Activated CD4-positive, CD25-positive, alpha-beta regulatory T cell treated with anti-CD3 and anti-CD28 coated beads, Interleukin-2, amount 50 U/mL, for 72 hours (primary cell): ENCODE measurements at regions not wholly inside any gene's neighbourhood (a gene's known extent, or its start where the extent isn't known, plus 50 kb on each side); places are given as distances from the start of the nearest gene placed in this dataset.

ENCODE experiments used
- DNase-seq: peaks from one replicate; pipeline ENCODE4 v3.0.0; 2021

DNA sequence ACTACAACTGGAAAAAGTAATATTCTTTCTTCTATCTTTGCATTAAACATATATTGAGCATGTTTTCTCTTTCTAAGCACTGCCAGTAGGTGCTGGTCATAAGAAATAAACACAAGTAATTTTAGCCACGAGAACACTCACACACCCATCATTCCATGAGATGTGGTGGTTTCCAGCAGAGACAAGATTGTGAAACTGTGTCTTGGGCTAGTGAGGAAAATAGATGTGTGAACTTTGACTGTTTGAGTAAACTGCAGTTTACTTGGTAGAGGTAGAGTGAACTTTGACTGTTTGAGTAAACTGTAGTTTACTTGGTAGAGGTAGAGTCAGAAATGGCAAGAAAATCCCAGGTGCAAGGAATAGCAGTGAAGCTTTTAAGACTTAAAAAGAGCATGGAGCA is 300.9 kb upstream of the HS3ST1 start:
- DNase-seq, result no peak

DNA sequence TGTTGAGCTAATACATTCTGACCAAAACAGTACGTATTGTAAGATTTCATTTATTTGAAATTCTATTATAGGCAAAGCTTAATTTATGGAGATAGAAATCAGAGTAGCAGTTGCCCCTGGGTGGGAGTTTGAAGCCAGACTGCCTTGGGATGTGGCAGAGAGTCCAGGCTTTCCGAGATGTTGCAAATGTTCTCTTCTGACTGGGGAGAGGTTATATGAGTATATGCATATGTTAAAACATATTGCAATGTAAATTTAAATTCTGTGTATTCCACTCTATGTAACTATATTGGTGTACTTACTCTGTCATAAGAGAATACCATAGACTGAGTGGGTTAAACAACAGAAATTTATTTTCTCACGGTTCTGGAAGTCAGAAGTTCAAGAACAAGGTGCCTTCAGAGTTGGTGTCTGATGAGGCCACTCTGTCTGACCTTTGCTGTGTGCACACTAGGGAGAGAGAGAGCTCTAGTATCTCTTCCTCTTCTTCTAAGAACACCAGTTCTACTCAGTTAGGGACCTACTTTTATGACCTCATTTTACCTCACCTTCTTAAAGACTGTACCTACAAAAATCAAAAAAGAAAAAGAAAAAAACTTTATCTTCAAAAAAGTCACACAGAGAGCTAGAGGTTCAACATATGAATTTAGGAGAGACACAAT is 299.3 kb upstream of the HS3ST1 start:
- no peak for DNase-seq

DNA sequence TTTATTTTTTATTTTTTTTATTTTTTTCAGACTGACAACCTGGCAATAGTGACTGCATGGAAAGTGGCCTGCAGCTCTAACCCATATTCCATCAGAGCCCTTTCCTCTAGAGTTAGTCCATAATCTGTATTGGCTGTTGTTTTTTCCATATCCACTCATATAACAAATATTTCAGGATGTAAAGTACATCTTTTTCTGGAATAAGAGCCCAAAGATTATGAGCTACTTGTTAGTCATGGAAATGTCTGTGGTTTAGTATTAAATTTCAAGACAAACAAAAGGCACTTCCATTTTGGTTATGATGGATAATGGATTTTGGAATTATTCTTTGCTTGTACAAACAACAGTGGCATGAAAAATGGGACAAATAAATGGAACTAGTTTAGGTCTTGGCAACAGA is 296.0 kb upstream of the HS3ST1 start:
- DNase-seq, result no peak

DNA sequence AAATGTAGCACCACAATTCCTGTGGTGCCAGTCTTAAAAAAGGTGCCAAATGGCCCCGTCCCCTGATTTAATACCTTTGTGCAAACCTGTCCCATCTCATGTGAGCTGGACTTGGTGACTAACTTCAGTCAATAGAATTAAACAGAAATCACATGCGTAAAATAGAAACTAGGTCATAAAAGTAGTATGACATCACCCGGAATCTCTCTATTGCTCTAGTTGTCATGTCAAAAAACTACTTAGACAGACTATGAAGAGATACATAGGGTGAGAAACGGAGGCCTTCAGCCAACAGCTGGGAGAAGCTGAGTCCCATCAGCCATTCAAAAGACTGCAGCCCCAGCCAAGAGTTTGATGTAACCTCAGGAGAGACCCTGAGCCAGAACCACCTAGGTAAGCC is 293.5 kb upstream of the HS3ST1 start:
- no peak for DNase-seq

DNA sequence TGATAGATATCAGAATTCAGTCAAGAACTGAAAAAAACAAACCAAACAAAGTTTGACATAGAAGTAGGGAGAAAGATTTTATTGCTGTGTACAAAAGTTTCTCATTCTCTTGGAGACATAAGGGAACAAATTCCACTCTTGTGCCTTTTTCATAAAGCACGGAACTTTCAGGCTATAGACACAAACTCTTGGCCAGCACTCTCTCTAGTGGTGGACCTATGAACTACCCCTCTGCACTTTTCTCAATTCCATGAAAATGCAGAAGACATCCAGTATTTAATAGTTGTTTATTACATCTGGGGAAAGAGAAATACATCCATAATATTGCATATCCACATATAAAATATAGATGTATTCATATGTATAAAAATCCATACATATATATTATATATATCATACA is 291.6 kb upstream of the HS3ST1 start:
- no peak for DNase-seq

DNA sequence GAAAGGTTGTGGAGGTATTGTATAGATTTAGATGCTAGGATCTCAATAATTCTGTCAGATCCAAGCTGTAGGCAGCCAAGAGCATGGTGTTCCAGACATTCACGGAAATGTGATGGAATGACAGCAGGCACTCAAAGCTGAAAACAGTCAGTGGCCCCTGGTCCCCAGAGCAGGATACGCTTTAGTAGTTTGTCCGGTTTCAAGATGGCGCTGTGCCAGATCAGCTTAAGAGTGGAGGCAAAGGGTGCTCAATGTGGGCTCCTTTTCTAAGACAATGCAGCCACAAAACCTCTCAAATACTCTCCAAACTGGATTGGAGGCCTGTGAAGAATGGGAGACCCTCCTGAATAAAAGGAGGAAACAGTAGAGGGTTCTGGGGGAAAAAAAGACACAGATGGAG is 291.2 kb upstream of the HS3ST1 start:
- DNase-seq, result no peak

DNA sequence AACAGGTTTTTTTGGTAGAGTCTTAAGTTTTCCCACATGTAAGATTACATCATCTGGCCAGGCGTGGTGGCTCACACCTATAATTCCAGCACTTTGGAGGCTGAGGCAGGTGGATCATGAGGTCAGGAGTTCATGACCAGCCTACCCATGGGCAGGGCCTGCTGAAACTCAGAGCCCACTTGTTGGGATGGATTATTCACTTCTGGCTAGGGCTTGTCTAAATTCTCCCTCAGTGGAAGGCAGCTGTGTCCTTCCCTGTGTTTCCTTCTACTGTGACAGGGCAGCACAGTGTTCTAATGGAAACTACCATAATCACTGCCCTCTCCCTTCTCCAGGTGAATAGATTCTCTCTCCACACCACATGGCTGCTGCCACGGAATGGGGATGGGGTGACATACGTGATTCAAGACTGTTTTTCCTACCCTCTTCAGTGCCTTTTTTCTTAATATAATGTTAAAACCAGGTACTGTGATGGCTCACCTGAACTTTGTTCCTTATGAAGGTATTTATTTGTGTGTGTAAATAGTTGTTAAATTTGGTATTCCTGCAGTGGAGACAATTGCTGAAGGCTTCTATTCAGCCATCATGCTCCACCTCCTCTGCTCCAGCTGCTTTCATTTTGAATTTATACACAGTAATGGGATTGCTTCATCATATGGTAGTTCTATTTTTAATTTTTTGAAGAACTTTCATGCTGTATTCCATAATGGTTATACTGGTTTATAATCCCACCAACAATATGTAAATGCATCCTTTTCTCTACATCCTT is 287.2 kb upstream of the HS3ST1 start:
- no peak for DNase-seq

DNA sequence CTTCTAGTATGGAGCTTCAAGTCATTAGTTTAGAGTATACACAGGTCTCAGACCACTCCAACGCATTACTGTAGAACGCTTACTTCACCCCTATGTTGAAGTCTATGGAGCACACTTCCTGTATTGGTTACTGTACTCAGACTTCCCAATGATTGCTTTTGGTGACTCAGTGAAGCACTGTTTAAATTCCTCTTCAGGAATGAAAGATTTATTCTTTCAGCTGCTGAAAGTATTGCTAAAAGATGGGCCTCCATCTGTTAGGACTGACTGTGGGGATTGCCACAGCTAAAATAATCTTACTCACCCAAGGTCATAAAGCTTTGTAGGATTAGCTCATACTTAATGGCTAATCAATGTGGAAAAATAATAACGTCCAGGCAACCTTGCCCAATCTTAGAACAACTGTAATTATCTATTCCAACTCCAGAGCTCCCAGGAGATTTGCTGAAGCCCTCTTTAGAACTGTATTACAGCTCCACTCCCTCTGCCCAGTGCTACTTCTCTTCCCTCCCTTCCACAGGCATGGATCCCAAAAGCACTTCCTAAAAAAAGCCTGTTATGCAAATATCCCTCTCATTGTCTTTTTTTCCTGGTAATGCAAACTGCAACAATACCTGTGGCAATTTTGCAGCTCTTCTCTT is 281.9 kb upstream of the HS3ST1 start:
- no peak for DNase-seq

DNA sequence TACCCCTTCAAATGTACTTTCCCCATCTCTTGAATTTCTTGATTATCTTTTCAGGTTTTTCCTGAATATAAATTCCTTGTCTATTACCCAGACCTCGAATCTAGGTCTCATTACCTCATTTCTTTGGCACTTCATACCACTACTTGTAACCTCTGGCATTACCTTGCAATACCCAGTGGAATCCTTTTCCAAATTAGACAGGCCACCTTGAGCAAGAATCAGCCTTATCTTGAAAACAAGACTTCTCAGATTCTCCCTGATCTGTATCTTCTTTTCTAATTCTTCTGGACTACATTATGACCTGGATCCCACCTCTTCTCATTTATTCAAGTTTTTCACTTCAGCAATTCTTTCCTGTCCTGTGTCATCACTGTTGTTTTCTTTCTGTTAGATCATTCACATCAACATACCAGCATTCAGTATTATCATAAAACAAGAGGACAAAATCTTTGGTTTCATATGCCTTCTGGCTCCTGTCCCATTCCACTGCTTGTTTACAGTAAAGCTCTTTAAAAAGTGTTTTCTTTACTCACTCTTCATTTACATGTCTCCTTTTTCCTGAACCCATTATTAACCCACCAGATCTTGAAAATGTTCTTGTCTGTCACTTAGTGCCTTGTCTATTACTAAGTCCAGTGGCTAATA is 275.6 kb upstream of the HS3ST1 start:
- DNase-seq, result no peak

DNA sequence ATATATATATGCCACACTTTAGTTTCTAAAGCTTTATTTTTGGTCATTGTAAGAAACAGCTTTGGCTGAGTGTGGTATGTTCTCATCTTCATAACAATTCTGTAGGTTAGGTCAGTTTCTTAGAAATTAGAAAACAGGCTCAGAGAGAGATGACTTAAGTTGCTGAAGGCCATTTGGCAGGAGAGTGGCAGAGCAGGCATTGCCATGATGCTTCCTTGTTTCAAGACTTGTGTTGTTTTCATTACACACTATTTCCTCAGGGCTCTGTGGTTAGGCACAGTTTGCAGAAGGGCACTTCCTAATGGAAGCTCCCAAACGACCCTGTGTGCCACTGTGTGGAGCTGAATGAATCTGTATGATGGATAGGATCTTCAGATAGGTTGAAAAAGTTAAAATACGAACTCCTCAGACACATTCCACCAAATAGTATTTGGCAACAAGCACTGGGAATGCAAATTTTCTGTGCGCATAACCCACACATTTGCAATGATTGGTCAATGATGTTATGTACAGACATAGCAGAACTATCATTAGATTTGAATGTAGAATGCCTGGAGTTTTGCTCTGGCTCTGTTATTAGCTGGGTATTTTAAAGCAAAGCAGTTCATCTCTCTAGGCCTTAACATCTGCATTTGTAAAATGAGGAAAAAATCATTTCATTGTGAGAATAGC is 274.3 kb upstream of the HS3ST1 start:
- no peak for DNase-seq

DNA sequence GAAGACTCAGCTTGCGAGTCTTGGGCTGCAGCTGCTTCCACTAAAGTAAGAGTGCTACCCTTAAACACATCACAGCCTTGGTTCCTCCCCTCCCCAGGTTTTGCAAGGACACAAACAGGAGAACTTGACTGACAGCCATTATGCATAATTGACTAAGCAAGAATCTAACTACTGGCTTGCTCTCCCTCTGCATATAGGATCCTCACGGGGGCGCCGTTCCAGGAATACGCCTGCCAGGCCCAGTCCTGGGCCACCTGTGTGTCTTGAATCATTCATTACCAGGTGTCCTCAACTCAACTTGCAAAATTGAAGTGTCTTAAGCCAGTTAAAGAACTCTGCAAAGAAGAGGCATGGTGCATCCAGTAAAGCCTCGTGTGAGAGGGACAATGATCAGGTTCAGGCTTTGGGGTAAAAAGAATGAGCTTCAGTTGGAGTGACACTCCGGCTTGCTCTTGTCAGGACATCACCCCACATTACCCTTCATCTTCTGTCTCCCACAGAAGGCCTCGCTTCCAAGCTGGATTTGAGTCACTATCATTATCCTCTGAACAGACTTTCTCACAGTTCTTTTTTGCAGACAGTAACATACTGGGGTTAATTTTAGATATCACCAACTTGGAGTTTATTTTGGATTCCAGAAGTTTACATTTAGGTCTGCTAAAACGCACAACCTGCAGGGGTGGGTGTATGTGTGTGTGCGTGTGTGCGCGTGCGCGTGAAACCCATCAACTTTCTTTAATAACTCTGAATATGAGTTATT is 273.5 kb upstream of the HS3ST1 start:
- no peak for DNase-seq

DNA sequence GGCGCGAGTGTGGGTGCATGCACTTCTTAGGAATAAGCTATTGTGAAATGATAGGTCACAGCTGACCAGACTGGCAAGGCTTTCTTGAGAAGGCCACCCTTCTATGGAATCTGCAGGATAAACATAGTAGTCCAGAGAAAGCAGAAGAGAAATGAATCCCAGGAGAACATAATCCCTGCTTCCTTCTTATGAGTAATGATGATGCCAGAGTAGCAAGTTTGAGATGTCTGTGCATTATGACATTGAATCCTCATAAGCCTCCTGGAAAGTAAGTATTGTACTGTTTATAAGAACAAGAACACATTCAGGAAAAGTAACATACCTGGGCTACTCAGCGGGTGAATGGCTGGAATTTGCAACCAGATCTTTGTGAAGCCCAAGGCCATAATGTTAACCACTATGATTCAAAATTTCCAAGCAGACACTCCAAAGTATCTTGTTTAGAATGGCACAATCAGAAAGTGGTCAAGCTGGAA is 272.1 kb upstream of the HS3ST1 start:
- no peak for DNase-seq

DNA sequence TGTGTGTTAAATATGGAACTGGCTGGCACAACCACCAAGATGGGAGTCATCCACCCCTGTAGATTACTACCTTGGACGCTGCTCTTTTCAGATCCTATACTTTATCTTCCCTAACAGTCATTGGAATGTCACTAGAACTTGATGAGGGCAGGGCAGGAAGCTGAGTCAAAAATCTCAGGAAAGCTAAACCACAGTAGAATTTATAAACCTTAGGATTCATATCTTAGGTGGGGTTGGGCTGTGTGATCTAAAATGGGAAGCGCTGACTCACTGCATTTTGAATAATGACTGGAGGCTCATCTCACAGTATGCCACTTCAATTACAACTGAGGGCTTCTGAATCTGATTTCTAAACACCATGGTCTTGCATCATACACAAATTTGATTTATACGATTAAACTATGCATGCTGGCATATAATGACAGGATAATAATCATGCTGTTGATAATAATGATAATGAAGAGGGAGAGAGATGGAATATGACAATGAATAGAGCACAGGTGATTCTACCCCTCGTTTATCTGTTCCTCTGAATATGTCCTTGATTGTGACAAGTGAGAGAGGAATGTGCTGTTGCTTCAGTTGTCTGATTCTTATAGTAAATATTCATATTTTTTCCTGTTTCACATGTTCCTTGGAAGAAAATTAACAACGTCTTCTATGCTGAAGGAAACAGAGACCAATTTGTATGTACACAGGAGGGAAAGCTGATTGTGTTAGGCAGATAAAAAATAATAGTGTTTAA is 270.3 kb upstream of the HS3ST1 start:
- no peak for DNase-seq

DNA sequence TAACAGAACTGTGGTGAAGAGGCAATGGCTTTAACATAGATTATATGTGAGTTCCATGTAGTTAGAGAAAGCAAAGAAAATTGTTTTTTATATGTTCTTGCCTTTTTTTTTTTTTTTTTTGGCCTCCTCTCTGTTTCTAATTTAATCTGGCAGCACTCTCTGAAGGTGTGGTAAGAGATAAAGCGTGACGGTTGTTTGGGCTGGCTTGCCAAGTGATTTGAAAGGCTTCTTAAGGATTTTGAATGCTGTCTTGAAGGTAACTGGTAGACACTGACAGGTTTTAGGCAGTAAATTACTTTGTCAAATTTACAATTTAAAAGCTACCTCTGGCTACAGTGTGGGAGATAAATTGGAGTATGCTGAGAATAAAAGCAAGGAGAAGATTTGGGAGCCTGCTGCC is 269.3 kb upstream of the HS3ST1 start:
- DNase-seq, result no peak

DNA sequence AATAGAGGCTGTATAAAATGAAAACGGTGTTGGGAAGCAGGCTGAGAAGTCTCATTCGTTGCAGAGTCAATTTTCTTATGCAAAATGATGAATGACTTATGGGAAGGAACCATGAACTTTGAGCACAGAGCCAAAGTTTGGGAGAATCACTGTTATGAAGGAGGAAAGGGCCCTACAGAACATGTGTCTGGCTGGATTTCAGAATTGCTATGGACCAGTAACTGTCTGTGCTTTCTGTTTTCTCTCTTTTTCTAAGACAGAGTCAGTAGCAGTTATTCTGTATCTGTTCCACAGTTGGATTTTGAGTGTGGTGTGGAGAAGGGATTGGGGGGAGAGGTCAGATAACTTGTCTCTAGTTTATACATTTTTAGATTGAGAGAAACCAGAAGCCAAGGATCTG is 265.0 kb upstream of the HS3ST1 start:
- DNase-seq, result no peak

DNA sequence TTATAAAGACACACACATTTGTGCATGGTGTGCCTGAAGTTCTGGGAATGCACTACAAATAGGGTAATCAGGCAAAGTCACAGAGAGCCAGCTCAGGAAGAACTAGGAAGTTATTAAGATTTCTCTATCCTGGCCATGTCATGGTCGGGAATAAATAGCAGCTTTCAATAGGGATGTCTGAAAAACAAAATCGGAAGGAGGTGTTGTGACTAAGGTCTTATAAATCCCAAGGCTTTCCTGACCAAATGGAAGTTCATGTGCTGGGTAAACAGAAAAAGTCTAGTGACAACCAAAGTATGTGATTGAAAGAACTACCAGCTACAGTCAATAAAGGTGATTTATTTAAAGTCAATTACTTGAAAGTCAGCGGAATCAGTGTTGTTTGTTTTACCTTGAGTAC is 262.5 kb upstream of the HS3ST1 start:
- no peak for DNase-seq

DNA sequence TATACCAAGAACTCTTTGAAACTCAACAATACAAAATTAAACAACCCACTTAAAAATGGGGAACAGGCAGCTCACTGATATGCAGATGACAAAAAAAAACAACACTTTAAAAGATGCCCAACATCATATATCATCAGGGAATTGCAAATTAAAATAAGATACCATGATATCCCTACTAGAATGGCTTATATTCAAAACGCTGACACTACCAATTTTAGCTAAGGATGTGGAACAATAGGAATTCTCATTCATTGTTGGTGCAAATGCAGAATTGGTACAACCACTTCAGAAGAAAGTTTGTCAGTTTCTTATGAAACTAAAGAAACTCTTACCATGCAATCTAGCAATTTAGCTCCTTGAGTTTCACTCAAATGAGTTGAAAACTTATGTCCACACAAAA is 259.0 kb upstream of the HS3ST1 start:
- no peak for DNase-seq

DNA sequence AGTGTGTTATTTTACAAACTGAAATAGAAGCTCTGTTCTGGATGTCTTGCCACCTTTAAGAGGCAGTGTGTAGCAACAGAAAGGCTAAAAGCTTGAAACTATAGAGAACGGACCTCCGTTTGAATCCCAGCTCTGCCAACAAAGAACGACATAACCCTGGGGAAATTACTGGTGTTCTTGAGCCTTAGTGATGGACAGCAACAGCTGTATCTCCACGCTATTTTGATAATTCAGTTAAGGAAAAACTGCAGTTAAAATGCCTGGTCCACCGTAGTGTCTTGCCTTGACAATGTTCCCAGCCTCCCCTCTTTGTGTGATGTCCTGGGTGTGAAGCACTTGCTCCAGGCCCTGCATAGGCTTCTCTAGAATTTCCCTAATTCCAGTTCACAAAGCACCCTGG is 256.8 kb upstream of the HS3ST1 start:
- no peak for DNase-seq

DNA sequence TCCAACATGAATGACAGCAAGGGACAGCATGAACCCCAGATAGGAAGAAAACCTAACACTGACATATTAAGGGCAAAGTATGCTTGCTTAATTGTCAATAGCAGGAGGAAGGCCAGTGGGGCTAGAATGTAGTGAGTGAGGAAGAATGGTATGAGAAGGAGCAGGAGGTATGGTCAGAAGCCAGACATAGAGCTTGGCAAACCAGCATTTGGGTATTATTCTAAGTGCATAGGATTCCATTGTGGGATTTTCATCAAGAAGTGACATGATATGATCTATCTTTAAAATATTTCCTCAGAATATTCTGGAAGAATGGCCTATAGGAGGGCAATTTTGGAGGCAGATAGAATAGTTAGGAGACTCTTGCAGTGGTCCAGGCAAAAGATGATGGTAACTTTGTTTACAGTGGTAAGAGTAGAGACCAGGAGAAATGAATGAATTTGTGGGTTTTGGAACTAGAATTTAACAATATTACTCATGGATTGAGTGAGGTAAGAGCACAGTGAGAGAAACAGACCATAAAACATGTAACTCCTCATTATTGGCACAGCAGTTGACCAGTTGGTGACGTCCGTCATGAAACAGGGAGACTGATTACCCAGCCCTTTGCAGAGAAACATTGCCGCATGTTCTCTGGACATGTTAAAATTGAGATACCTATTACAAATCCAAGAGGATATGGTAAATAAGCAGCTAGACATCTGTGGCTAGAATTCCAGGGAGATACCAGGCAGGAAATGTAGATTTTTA is 246.5 kb upstream of the HS3ST1 start:
- DNase-seq, result no peak

DNA sequence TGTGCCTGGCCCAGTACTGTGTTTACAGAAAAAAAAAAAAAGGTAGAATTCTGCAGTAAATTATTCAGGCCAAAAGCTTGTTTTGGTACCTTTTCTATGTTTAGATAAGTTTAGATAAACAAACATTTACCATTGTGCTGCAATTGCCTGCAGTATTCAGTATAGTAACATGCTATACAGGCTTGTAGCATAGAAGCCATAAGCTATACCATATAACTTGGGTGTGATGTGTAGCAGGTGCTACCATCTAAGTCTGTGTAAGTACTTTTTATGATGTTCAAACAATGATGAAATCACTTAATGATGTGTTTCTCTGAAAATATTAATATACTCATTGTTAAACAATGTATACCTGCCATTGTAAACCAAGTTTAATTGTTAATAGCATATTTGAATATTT is 241.6 kb upstream of the HS3ST1 start:
- no peak for DNase-seq

DNA sequence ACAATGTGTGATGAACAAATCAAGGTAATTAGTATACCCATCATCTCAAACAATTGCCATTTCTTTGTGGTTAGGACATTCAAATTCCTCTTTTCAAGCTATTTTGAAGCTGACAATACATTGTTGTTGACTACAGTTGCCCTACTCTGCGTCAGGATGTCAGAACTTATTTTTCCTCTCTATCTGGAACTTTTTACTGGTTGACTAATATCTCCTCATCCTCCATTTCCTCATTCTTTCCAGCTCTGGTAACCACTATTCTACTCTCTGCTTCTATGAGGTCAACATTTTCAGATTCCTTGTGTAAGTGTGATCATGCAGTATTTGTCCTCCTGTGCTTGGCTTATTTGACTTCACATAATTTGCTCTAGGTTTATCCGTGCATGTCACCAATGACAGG is 240.5 kb upstream of the HS3ST1 start:
- no peak for DNase-seq
